CD4-positive, alpha-beta T cell treated with Interferon alpha-2 for 1 hour (primary cell): ENCODE measurements at regions not wholly inside any gene's neighbourhood (a gene's known extent, or its start where the extent isn't known, plus 50 kb on each side); places are given as distances from the start of the nearest gene placed in this dataset.
"Not testable (repeated sequence)": the region's sequence is repeated elsewhere in the genome, so short reads cannot be mapped to it uniquely, and the experiment has no call there.

Experiments
- DNase-seq, 2 donors: peaks; one replicate each; pipeline ENCODE4 v3.0.0-alpha.2; 2020 to 2022

- DNase-seq = not testable (repeated sequence)
Observed at GRCh38 chr15:22201993-22202659, 121.8 kb downstream of the OR4M2 start.

GRCh38 chr15:22203208-22203607 is 122.9 kb downstream of the OR4M2 start:
- not testable (repeated sequence) for DNase-seq

GRCh38 chr15:22209086-22209485 is 128.8 kb downstream of the OR4M2 start:
- DNase-seq = not testable (repeated sequence)

- not testable (repeated sequence) for DNase-seq
Observed at GRCh38 chr15:22222596-22222995, 142.3 kb downstream of the OR4M2 start.

GRCh38 chr15:22224241-22224671 is 143.9 kb downstream of the OR4M2 start:
- no peak for DNase-seq

GRCh38 chr15:22224961-22225360 is 144.6 kb downstream of the OR4M2 start:
- DNase-seq = not testable (repeated sequence)

GRCh38 chr15:22226034-22226790 is 145.9 kb downstream of the OR4M2 start:
- DNase-seq = no peak

GRCh38 chr15:22227411-22228100 is 147.2 kb downstream of the OR4M2 start:
- DNase-seq = no peak

- no peak for DNase-seq
Observed at GRCh38 chr15:22228101-22228762, 147.9 kb downstream of the OR4M2 start.

GRCh38 chr15:22229990-22230819 is 149.9 kb downstream of the OR4M2 start:
- no peak for DNase-seq

- DNase-seq = no peak
Observed at GRCh38 chr15:22231603-22232002, 151.3 kb downstream of the OR4M2 start.

GRCh38 chr15:22232675-22233074 is 152.3 kb downstream of the OR4M2 start:
- no peak for DNase-seq

- not testable (repeated sequence) for DNase-seq
Observed at GRCh38 chr15:22235261-22235930, 155.1 kb downstream of the OR4M2 start.

GRCh38 chr15:22236469-22236868 is 156.1 kb downstream of the OR4M2 start:
- DNase-seq = no peak

- no peak for DNase-seq
Observed at GRCh38 chr15:22237891-22238275, 157.6 kb downstream of the OR4M2 start.

GRCh38 chr15:22238276-22238958 is 158.1 kb downstream of the OR4M2 start:
- not testable (repeated sequence) for DNase-seq

GRCh38 chr15:22238959-22239805 is 158.9 kb downstream of the OR4M2 start:
- not testable (repeated sequence) for DNase-seq

GRCh38 chr15:22239806-22240180 is 159.5 kb downstream of the OR4M2 start:
- no peak for DNase-seq

GRCh38 chr15:22240403-22240802 is 160.1 kb downstream of the OR4M2 start:
- no peak for DNase-seq

- DNase-seq = no peak
Observed at GRCh38 chr15:22240986-22241385, 160.7 kb downstream of the OR4M2 start.
